H1 (cell line): ENCODE measurements at regions not wholly inside any gene's neighbourhood (a gene's known extent, or its start where the extent isn't known, plus 50 kb on each side); places are given as distances from the start of the nearest gene placed in this dataset.

Source experiments
- CTCF ChIA-PET: fragments of 300-600 bp; sonication (Branson Sonifier 250); formaldehyde crosslinking; loops from one replicate; lab custom pipeline; 2021; ENCODE audit not compliant: partially characterized antibody; lab: Charles Lee
- POLR2A ChIA-PET: fragments of 300-600 bp; sonication (Branson Sonifier 250); formaldehyde crosslinking; loops from one replicate; lab custom pipeline; 2021; ENCODE audit warnings: inconsistent platforms; ENCODE audit not compliant: partially characterized antibody; lab: Charles Lee
- DNase-seq, 2 experiments: peaks; one replicate each; pipeline versions ENCODE4 v3.0.0 to v3.0.0-alpha.2; 2010 to 2022; ENCODE audit warnings: low spot score in 2 of 2, low read depth in 1 of 2, mixed read lengths in 1 of 2
- FAIRE-seq: peaks from 2 replicates; lab custom pipeline; 2011; peaks lifted over from hg19 to GRCh38; lab: Jason Lieb, UNC
- H2AFZ ChIP-seq: 2 replicates; pipeline ENCODE4 v1.8.1; 2012; ENCODE audit warnings: low read length, inconsistent platforms
- H2AK5ac ChIP-seq: 2 replicates; pipeline ENCODE4 v1.6.1; 2013; ENCODE audit warnings: low read depth, low read length
- H2BK120ac ChIP-seq: replicated peaks from 2 replicates; pipeline ENCODE3; 2013; ENCODE audit warnings: low read depth, low read length, inconsistent platforms
- H2BK12ac ChIP-seq: 2 replicates; pipeline ENCODE4 v1.6.1; 2013; ENCODE audit warnings: low read depth, low read length
- H2BK15ac ChIP-seq: 2 replicates; pipeline ENCODE4 v1.6.1; 2013; ENCODE audit warnings: low read length
- H2BK20ac ChIP-seq: 2 replicates; pipeline ENCODE4 v1.6.1; 2013; ENCODE audit warnings: low read length
- H2BK5ac ChIP-seq: 2 replicates; pipeline ENCODE4 v1.6.1; 2013; ENCODE audit warnings: low read depth, low read length
- H3K14ac ChIP-seq: 2 replicates; pipeline ENCODE4 v1.6.1; 2013; ENCODE audit warnings: inconsistent platforms; ENCODE audit not compliant: insufficient read length
- H3K18ac ChIP-seq: 2 replicates; pipeline ENCODE4 v1.6.1; 2013; ENCODE audit warnings: low read length; ENCODE audit errors: extremely low read depth
- H3K23ac ChIP-seq: 2 replicates; pipeline ENCODE4 v1.6.1; 2013; ENCODE audit warnings: inconsistent platforms; ENCODE audit not compliant: insufficient read length
- H3K23me2 ChIP-seq: 2 replicates; pipeline ENCODE4 v1.6.1; 2013; ENCODE audit warnings: low read depth, low read length
- H3K27ac ChIP-seq: 2 replicates; pipeline ENCODE4 v1.6.1; 2011; ENCODE audit warnings: low read depth, low read length, inconsistent platforms
- H3K27me3 ChIP-seq, 4 experiments: replicated peaks in 1 of 4; 1 replicate in 1 of 4; 2 replicates in 3 of 4; pipeline versions ENCODE4 v1.6.1 to v1.8.1; 2011 to 2013; ENCODE audit warnings: low read length in 3 of 4, mild to moderate bottlenecking in 3 of 4, inconsistent platforms in 2 of 4, mixed read lengths in 2 of 4, moderate library complexity in 1 of 4; ENCODE audit not compliant: control insufficient read depth in 3 of 4, insufficient read depth in 3 of 4; ENCODE audit errors: extremely low read depth in 1 of 4
- H3K36me3 ChIP-seq, 4 experiments: 2 replicates each; pipeline versions ENCODE4 v1.6.1 to v1.8.1; 2011 to 2013; ENCODE audit warnings: mild to moderate bottlenecking in 4 of 4, low read length in 3 of 4, moderate library complexity in 2 of 4, control low read depth in 1 of 4, inconsistent platforms in 1 of 4; ENCODE audit not compliant: insufficient read depth in 4 of 4, control insufficient read depth in 2 of 4
- H3K4ac ChIP-seq: replicated peaks from 2 replicates; pipeline ENCODE3; 2013; ENCODE audit warnings: low read length, low read depth, mixed read lengths, inconsistent platforms; ENCODE audit not compliant: insufficient read length
- H3K4me1 ChIP-seq, 4 experiments: replicated peaks in 1 of 4; 1 replicate in 1 of 4; 2 replicates in 3 of 4; pipeline versions ENCODE4 v1.6.1 to v1.8.1; 2011 to 2013; ENCODE audit warnings: low read length in 3 of 4, inconsistent platforms in 2 of 4, mixed read lengths in 1 of 4; ENCODE audit not compliant: insufficient read depth in 4 of 4, control insufficient read depth in 3 of 4
- H3K4me2 ChIP-seq, 2 experiments: 2 replicates each; pipeline versions ENCODE4 v1.6.1 to v1.8.1; 2011 to 2013; ENCODE audit warnings: low read depth in 2 of 2, low read length in 2 of 2, control low read depth in 1 of 2, inconsistent platforms in 1 of 2, mild to moderate bottlenecking in 1 of 2; ENCODE audit not compliant: insufficient read depth in 1 of 2
- H3K4me3 ChIP-seq, 4 experiments: fragments of 200-600, 300-600 bp in 1 of 4; sonication (generic), shearing (Covaris generic), sonication (Bioruptor Twin) in 1 of 4; 2 replicates each; pipeline versions ENCODE4 v1.5.1 to v1.8.1; 2011 to 2016; ENCODE audit warnings: low read length in 4 of 4, low read depth in 3 of 4, control low read depth in 2 of 4, inconsistent platforms in 2 of 4, mild to moderate bottlenecking in 2 of 4, mixed read lengths in 1 of 4, moderate library complexity in 1 of 4; ENCODE audit not compliant: insufficient read depth in 2 of 4; ENCODE audit errors: extremely low read depth in 1 of 4
- H3K56ac ChIP-seq: replicated peaks from 2 replicates; pipeline ENCODE3; 2013; ENCODE audit warnings: low read depth, mild to moderate bottlenecking, mixed read lengths, low read length, inconsistent platforms; ENCODE audit not compliant: insufficient read length
- H3K79me1 ChIP-seq: 2 replicates; pipeline ENCODE4 v1.6.1; 2013; ENCODE audit warnings: low read depth, low read length, control low read depth
- H3K79me2 ChIP-seq, 2 experiments: 2 replicates each; pipeline versions ENCODE4 v1.6.1 to v1.8.1; 2012 to 2013; ENCODE audit warnings: low read length in 2 of 2, mild to moderate bottlenecking in 2 of 2, inconsistent platforms in 1 of 2; ENCODE audit not compliant: insufficient read depth in 2 of 2, control insufficient read depth in 1 of 2
- H3K9ac ChIP-seq, 4 experiments: replicated peaks in 1 of 4; 1 replicate in 1 of 4; 2 replicates in 3 of 4; pipeline versions ENCODE4 v1.6.1 to v1.8.1; 2011 to 2013; ENCODE audit warnings: low read depth in 3 of 4, low read length in 3 of 4, control low read depth in 2 of 4, mild to moderate bottlenecking in 2 of 4, moderate library complexity in 2 of 4, inconsistent platforms in 1 of 4; ENCODE audit errors: extremely low read depth in 1 of 4
- H3K9me3 ChIP-seq, 2 experiments: 2 replicates each; pipeline versions ENCODE4 v1.6.1 to v1.8.1; 2012 to 2013; ENCODE audit warnings: mild to moderate bottlenecking in 2 of 2, moderate library complexity in 2 of 2, control low read depth in 1 of 2, inconsistent platforms in 1 of 2, low read depth in 1 of 2, low read length in 1 of 2, mixed read lengths in 1 of 2; ENCODE audit not compliant: insufficient read depth in 2 of 2
- H4K20me1 ChIP-seq, 2 experiments: replicated peaks in 1 of 2; 2 replicates each; pipeline versions ENCODE3 to v1.8.1; 2011 to 2013; ENCODE audit warnings: inconsistent platforms in 2 of 2, low read length in 2 of 2, mild to moderate bottlenecking in 1 of 2; ENCODE audit not compliant: insufficient read depth in 2 of 2, control insufficient read depth in 1 of 2
- H4K5ac ChIP-seq: 2 replicates; pipeline ENCODE4 v1.6.1; 2013; ENCODE audit warnings: low read length, low read depth, mixed read lengths, inconsistent platforms; ENCODE audit not compliant: insufficient read length
- H4K8ac ChIP-seq: 2 replicates; pipeline ENCODE4 v1.8.0; 2013; ENCODE audit warnings: mild to moderate bottlenecking, moderate library complexity, low read length, inconsistent platforms; ENCODE audit not compliant: insufficient read depth; ENCODE audit errors: extremely low read depth
- H4K91ac ChIP-seq: replicated peaks from 2 replicates; pipeline ENCODE3; 2013; ENCODE audit warnings: low read length, mixed read lengths, inconsistent platforms; ENCODE audit not compliant: insufficient read length
- WGBS, 2 experiments: shearing (Covaris generic) in 1 of 2; methylation state at CpG; one replicate each; pipeline versions ENCODE4 v1.1.6 to v1.1.7; 2013 to 2015; ENCODE audit warnings: low lambda C conversion rate in 2 of 2, mixed read lengths in 2 of 2, inconsistent platforms in 1 of 2, low coverage in 1 of 2, missing lambda C conversion rate in 1 of 2; ENCODE audit not compliant: insufficient replicate concordance in 2 of 2, insufficient coverage in 1 of 2, insufficient read length in 1 of 2; ENCODE audit errors: extremely low coverage in 1 of 2, missing lambda C conversion rate in 1 of 2; 5-methylcytosine and 5-hydroxymethylcytosine counted together

- no peaks in the 10 kb centered on the region for H3K9me3 ChIP-seq
- no peak overlapping the region for H3K4me2 ChIP-seq
- no peak overlapping the region for H2BK15ac ChIP-seq
- H3K27me3 ChIP-seq, result peaks cover 0 to 7% (median 5%) of the 10 kb centered on the region in 4 experiments; a peak in 4 of 7 replicates
- POLR2A ChIA-PET, result no interaction called here
- H2AK5ac ChIP-seq, result no peak overlapping the region
- H3K79me2 ChIP-seq, result no peaks in the 10 kb centered on the region
- FAIRE-seq, result peak; percentile 39
- no peak overlapping the region for H2BK12ac ChIP-seq
- WGBS, 2 experiments, result 73% methylated on average over 3 of the region's 3 CpGs; no CpG with 5 or more reads in 1 of the 2 experiments
- no peak overlapping the region for H3K4ac ChIP-seq
- no peak for DNase-seq
- H3K36me3 ChIP-seq, result no peaks in the 10 kb centered on the region
- no peak overlapping the region for H3K9ac ChIP-seq
- H3K27ac ChIP-seq, result no peak overlapping the region
- H3K23ac ChIP-seq, result no peak overlapping the region
- H3K4me3 ChIP-seq, result no peak overlapping the region
- no peaks in the 10 kb centered on the region for H4K20me1 ChIP-seq
- H3K18ac ChIP-seq, result no peak overlapping the region
- CTCF ChIA-PET, result interaction anchor here (0.6 to 1.2 kb wide), 6 partner anchors 53 to 315 kb away, joined by 3 to 5 read pairs (median 4); no protein-coding TSS in a partner anchor
- no peak overlapping the region for H2BK20ac ChIP-seq
- H3K56ac ChIP-seq, result no peak overlapping the region
- peaks cover 0 to 2% (median 0%) of the 10 kb centered on the region in 4 experiments; a peak in 2 of 7 replicates for H3K4me1 ChIP-seq
- H2BK5ac ChIP-seq, result no peak overlapping the region
- no peaks in the 10 kb centered on the region for H3K79me1 ChIP-seq
- H3K14ac ChIP-seq, result no peak overlapping the region
- H3K23me2 ChIP-seq, result no peaks in the 10 kb centered on the region
- H4K91ac ChIP-seq, result no peak overlapping the region
- H2AFZ ChIP-seq, result no peak overlapping the region
- no peak overlapping the region for H2BK120ac ChIP-seq
- H4K8ac ChIP-seq, result no peak overlapping the region
- no peak overlapping the region for H4K5ac ChIP-seq
Observed at GRCh38 chr18:78021196-78021595, 771.5 kb downstream of the GALR1 start.
